ENCODE measurements at regions not wholly inside any gene's neighbourhood (a gene's known extent, or its start where the extent isn't known, plus 50 kb on each side); places are given as distances from the start of the nearest gene placed in this dataset.
"Not testable (repeated sequence)": the region's sequence is repeated elsewhere in the genome, so short reads cannot be mapped to it uniquely, and the experiment has no call there.

DNA sequence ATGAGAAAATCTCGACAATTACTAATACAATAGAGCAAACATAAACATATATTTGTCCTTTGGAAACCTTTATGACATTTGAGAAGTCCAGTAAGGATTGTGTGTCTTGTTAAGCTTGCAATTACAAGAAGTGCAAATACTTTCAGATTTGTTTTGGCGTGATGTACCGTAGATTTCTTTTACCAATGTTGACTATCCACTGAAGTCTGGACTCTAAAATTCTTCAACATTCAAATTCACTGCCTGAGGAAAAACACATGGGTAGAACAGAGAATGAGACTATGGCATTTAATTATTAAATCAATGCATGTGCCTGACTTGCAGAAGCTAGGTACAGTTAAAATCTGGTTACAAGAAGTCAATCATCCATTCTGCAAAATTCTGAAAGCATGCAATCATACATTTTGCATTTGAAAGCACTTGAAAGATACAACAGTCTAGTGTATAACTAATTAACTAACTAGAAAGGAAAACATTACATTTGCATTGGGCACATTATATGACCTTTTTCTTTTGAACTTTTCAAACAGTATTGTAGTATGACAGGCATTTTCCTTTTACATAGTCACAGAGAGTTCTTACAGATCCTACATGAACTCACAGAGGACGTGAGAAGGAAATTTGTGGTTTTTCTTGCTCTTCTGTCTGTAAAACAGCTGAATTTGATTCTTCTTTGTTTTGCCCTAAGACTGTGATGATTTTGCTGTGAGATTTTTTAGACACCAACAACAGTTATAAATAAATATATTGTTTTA, 511.1 kb upstream of the ADGRL4 start:
- no peak for DNase-seq

DNA sequence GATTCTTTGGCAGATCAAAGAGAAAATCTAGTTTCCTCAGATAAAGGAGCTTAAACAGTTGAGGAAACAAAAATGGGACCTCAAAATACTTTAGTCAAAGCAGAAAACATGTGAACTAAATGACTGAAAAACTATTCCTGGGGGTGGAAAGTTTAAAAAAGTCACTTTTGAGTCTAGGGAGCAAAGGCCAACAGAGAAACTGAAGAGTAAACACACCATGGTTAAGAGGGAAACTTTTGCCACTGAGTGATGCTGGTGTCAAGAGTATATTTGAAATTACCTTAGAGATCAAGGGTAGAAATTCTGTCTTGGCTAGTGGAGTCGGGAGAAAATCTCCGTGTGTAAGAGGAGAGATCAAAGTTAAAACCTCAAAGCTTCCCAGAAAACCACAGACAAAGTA, 501.2 kb upstream of the ADGRL4 start:
- DNase-seq, result no peak

DNA sequence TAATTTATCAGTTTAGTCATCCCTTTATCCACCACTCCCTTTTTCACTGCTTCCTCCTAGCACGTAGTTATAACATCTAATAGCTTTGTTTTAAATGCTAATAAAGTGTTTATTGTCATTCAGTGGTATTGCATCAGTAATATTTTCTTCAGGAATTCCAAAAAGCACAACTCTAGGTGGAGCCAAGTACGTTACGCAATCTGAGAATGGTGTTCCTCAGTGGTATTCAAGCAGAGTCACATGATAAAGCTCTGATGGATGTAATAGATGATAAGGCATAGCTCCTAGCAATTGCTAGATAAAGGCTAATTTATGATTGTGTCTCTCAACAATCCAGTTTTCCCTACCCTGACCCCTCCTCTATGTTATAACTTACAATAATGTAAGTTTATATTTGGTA, 494.6 kb upstream of the ADGRL4 start:
- no peak for DNase-seq

DNA sequence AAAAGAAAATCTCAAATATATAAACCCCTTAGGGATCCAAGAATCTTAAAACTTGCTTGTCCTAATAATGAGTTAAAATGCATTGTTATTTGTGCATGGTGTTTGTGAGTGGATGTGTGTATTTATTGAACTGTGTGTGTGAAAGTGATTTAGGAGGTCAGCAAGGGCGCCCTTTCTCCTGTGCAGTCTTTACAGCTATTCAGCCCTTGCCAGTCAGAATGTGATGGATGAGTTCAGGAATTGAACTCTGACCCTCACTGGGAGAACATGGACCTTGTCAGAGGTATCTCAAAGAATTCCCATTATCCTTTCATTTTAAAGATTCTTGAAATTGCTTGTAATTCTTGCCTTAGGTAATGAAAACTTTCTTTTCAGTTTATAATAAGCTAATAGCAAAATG, 493.0 kb upstream of the ADGRL4 start:
- DNase-seq, result no peak

DNA sequence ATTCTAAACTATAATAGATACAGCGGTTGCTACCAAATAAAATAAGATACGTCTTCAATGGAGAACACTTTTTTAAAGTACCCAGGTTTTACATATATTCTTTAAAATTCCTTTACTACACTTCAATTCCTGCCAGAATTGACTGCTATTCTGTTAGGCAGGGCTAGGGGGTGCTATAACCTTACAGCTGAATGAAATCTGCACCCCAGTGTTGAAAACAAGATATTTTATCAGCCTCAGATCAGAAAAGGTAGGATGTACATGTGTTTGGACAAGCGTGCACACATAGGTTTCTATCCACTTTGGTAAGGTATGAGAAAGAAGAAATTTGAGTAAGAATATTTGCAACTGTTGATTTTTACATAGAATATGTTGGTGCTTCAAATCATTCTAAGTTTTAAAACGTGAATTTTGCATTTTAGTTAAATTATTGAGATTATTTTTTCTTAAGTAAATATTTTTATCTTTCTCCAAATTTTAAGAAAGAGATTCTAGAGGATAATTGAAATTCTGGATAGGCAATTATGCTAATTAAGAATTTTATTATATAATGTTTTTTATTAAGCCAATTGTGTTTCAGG, 490.8 kb upstream of the ADGRL4 start:
- DNase-seq, result no peak

DNA sequence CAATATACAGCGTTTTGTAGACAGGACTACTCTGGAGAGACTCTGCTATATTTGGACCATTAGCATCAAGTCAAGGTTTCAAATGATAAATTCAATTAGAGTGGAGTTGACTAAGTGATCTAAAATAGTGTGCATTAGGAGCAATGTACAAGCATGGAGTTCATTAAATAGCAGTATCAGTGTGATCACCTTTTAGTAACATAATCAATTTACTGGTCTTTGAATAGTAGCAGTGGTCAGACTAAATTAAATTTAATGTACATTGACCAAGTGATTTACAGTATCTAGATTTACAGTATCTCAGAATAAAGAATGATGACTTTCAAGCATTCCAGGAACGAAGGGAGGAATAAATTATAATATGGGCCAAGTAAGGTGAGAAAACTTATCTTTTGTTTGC, 489.6 kb upstream of the ADGRL4 start:
- DNase-seq, result no peak

DNA sequence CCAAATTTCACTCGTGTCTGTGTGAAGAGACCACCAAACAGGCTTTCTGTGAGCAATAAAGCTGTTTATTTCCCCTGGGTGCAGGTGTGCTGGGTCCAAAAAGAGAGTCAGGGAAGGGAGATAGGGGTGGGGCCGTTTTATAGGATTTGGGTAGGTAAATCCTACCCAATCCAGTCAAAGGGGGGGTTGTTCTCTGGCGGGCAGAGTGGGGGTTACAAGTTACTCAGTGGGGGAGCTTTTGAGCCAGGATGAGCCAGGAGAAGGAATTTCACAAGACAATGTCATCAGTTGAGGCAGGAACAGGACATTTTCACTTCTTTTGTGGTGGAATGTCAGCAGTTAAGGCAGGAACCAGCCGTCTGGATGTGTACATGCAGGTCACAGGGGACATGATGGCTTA, 487.2 kb upstream of the ADGRL4 start:
- not testable (repeated sequence) for DNase-seq

DNA sequence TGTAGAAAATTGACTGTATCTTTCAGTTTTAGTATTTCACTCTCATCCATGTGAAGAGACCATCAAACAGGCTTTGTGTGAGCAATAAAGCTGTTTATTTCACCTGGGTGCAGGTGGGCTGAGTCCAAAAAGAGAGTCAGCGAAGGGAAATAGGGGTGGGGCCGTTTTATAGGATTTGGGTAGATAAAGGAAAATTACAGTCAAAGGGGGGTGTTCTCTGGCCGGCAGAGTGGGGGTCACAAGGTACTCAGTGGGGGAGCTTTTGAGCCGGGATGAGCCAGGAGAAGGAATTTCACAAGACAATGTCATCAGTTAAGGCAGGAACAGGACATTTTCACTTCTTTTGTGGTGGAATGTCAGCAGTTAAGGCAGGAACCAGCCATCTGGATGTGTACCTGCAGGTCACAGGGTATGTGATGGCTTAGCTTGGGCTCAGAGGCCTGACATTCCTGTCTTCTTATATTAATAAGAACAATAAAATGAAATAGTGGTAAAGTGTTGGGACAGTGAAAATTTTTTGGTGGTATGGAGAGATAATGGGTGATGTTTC, 482.1 kb upstream of the ADGRL4 start:
- not testable (repeated sequence) for DNase-seq

DNA sequence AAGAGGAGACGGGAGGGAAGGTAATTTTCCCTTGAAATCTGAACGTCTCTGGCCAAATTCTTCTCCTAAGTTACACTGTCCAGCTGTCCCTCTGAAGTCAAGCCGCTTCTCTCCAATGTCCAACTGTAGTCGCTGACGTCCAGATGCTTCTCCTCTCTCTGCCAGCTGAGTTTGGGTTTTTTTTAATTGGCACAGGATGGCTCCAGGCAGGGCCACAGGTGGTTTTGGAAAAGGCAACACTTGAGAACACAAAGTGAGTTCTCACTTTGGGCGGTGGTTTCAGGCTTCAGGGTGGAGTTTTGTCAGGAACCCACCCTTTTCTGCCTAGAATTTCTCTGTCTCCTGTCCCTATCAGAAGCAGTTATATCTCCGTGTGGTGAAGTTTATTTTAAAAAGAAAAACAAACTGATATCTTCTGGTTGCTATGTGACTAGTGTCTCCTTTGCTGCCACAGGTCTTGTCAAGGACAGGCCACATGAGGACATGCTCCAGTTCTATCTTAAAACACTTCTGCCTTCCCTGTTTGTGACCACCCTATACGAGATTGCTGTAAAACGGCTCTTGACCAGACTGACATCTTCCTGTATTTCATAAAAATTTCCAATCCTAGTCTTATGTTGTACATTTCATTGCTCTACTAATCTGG, 472.3 kb upstream of the ADGRL4 start:
- no peak for DNase-seq

DNA sequence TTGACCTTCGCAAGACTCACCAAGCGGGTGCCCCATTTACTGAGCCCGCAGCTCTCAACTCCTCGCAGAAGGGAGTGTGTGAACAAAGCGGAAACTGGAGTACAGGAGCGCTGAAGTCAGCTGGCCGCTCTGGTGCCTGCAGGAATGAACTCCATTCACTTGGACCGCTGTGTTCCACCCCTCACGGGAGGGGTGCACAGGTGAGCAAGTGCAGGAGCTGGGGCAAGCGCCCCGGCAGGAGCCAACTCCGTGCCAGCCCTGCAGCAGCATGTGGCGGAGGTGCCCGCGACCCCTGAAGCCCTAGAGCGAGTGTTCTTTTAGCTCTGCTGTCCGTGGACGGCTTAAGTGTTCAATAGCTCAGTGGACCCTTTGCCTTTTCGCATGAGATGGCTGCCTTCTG, 471.6 kb upstream of the ADGRL4 start:
- no peak for DNase-seq

DNA sequence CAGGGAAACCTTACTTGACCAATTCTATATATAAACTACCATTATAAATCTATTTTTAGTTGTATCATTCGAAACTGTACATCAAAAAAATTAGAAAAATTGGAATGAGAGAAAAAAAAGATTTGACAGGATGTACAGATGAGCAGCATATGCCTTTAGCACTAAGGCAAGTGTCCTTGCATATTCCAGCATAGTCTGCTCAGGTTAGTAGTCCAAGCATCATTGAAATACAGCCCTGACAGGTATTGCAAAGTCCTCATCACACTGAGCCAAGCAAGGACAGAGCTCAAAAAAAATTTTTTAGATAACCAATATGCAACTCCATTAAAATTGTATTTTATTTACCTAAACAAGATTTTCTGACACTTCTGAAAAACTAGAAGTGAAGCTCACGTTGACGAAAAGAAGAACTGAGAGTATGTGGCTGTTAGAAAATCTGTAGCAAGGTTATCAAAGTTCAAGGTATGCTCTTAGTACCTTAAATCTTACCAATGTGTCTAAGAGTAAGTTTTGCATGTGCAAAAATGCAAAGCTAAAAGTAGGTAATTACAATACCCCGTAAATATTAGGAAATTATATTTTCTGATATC, 465.6 kb upstream of the ADGRL4 start:
- no peak for DNase-seq

DNA sequence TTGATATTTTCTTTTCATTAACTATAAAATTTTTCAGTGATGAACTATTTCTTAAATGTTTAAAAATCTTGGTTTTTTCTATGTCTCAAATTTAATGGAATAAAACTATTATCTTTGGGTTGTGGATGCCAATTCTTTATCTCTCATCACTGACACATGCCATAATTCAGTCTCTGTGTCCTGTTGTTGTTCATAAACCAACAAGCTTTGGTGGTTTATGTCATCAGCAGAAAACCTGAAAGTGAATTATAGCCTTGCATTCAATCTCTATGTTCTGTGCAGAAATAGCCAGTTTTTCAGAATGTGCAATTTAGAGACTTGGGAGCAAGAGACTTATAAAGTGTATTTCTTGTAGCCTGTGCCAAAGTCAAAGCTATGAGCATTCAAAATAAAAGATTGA, 462.6 kb upstream of the ADGRL4 start:
- DNase-seq, result no peak

DNA sequence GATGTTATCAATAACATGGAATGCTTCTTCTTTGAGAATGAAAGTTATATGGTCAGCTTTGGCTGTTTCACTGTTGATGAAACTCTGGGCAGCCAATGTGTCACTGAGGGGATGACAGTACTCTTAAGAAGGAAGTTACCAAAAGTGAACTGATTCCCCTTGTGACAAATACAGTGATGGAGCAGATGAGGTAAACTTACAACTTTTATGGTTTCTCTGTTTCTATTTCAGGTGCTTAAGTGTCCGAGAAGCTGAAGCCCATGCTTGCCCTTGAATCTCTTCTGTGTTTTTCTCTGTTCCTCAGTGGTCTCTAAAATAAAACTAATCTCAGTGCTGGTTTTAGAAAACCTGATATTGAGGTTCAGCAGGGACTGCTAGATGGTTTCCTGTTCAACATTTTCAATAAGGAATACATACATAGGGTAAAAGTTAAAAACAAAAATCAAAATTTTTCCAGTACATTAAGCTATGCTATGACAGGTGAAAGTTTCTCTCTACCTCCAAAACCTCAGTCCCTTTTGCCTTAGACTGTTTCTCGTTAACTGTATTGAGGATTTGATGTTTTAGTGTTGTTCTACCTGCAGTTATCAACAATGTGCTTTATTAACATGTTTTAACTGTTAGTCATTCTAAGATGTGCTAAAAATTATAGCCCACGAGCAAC, 454.4 kb upstream of the ADGRL4 start:
- DNase-seq, result no peak

DNA sequence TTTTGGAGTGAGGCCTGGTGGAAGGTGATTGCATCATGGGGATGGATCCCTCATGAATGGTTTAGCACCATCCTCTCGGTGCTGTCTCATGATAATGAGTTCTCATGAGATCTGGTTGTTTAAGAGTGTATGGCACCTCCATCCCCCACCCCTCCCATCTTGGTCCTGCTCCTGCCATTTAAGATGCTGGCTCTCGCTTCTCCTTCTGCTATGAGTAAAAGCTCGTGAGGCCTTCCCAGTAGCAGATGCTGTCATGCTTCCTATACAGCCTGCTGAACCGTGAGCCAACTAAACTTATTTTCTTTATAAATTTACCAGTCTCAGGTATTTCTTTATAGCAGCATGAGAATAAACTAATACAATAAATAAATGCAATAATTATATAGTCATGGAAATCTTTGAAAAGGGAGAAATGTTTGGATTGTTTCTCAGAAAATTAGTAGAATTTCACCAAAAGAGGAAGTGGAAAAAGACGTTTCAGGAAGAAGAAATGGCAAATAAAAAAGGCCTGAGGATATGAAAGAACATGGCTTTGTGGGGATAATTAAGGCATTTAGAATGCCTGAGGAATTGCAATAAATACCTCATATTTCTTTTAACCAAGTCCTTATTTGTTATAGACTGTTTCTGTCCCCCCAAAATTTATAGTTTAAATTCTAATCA, 451.2 kb upstream of the ADGRL4 start:
- no peak for DNase-seq

DNA sequence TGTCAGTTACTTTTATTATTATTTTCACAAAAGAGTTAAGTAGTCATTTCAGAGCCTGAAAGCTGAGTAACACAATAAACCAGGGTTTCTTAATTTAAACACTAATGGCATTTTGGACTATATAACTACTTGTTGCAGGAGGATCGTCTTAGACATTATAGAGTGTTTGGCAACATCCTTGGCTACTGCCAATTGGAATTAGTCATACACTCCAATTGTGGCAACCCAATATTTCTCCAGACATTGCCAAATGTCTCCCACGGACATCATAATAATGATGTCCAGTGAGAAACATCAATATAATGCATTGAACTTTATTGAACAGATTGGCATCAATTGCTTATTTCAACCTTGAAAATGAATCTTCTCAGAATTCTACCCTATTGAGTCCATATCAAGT, 441.9 kb upstream of the ADGRL4 start:
- DNase-seq, result no peak

DNA sequence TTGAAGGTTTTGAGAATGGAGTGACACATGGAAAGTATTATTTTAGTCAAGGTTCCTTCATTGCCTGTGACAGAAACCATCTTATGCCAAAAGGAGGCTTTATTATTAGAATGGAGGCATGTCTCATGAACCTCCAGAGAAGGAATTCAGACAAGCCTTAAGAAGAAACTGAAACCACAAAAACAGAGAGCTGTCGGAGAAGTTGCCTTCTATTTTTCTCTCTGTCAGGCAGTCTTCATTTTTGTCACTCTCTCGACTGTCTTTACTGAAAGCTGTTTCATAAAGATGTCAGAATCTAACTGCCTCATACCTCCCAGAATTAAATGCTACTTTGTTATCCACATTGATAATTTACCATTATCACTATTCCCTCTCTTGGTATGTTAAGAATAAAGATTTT, 434.7 kb upstream of the ADGRL4 start:
- no peak for DNase-seq

DNA sequence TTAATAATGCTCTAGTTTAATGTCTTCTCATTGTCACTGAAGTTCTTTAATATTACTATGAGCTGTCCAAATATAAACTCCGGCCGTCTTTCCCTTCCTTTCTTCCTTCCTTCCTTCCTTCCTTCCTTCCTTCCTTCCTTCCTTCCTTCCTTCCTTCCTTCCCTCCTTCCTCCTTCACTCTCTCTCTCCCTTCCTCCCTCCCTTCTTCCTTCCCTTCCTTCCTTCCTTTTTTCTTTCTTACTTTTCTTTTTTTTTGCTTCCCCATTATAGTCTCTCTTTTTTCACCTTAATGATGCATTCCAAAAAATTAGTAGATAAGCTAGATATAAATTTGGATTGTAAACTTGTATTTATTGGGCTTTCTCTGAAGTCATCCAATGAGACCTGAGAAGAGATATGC, 431.0 kb upstream of the ADGRL4 start:
- DNase-seq, result no peak

DNA sequence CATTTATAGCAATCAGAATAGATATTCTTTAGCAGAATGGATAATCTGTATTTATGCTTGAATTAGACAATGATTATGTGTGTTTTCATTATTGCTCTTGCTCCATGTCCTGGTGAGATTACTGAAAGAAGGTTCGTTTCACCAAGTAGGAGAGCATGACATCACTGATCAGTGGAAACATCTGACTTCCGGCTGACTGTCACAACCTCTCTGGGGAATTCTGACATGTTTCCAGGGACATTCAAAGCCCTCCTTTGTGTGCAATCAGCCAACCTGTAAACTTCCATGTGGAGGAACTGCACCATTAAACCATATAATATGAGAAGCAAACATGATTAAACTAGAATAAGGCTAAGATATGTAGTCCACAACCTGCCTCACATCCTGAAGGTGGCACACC, 424.8 kb upstream of the ADGRL4 start:
- DNase-seq, result no peak

DNA sequence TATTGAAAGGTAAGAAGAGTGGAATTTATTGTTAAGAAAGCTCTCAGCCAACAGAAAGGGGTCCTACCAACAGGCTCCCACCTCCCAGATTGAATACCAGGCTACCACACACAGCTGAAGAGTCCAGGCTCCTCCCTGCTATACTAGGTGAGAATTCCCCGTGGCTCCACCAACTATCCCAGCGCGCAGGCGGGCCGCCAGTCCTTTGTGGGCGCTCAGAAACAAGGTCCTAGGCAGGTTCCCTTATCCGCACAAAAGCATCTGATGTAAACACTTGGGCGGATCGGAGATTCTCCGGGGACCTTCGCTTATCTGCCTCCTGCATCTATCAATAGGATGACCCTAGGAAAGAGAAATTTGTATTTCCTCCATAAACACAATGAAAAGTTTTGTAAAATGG, 423.9 kb upstream of the ADGRL4 start:
- DNase-seq, result no peak

DNA sequence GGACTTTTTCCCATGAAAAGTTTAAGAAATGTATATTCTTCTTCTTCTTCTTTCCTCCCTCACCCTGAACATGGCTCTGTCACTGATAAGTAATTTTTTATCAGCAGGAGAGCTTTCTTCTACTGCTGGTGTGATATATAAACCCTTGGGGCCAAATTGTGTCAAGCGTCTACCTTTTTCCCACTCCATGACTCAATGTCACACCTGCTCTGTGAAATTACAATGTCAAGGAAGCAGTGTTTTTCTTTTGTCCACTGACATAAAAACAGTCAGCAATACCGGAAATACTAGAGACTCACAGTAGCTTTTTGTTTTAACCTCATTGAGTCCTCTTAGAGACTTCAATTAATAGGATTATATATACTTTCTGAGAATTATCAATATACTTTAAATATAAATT, 416.2 kb upstream of the ADGRL4 start:
- no peak for DNase-seq

DNA sequence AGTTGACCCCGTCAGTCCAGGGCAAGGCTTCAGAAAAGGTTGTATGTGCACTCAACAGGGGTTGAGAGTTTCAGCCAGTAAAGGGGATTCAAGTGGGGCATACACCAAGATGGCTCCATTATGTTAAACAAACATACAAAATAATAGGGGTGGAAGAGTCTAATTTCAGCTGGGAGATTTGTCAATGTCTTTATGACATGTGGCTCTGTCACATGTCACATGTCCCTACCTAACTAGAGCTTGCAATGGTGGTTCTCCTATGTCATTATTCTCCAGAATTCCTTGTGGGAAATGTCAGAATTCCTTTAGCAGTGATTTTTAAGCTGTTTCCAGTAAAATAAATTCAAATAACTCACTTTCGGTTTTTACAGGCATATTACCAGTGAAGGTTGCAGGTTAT, 392.0 kb upstream of the ADGRL4 start:
- no peak for DNase-seq

DNA sequence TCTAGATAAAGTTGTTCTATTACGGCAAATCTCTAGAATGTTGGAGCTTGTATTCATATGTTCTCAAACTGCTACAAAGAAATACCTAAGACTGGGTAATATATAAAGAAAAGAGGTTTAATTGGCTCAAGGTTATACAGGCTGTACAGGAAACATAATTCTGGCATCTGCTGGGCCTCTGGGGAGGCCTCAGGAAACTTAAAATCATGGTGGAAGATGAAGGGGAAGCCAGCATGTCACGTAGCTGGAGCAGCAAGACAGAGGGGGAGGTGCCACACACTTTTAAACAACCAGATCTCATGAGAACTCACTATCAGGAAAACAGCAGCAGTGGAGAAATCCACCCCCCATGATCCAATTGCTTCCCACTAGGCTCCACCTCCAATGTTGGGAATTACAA, 390.4 kb upstream of the ADGRL4 start:
- no peak for DNase-seq

Data from bone marrow (tissue), 2 donors.